GM18519 (cell line): ENCODE measurements at regions not wholly inside any gene's neighbourhood (a gene's known extent, or its start where the extent isn't known, plus 50 kb on each side); places are given as distances from the start of the nearest gene placed in this dataset.

Source experiments
- ATAC-seq: cut with Tn5 transposase; IDR thresholded peaks from one replicate; pipeline ENCODE4 v1.9.1; 2021; ENCODE audit warnings: mild to moderate bottlenecking, moderate library complexity; ENCODE audit not compliant: unreplicated experiment, low FRiP score

DNA sequence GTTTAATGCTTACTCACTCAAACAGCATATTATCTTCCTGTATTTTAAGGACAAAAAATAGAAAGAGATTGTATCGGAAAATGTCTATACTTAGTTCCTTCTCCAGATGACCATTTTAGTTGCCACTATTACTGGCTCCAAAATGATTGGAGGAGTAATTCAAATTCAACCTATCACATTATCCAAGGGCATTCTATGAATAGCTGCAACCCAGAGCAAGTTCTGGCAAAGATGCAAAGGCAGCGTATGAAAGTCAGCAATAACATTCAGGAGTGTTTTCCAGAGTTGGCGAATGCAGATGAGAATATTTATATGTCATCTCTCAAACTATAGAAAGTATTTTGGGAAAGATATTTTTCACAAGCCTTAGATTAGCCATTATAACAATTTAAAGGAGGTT lies 389.8 kb upstream of the ADGRL2 start:
- no peak for ATAC-seq

DNA sequence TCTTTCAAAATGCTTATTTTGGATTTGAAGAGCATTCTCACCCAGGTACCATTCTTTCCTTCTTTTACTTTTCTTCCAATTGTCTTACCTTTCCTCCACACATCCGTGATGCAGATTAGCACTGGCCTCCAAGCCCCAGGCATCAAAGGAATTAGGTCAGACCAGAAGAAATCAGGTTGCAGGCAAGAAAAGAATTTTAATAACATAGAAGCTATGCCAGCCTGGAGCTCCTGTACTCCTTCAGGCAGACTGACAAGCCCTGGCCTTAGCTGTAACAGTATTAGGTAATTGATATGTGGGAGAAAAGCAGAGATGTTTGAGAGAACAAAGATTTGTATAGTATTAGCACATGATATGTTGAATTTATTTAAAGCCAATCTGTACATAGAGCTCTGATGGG lies 390.4 kb upstream of the ADGRL2 start:
- no peak for ATAC-seq

DNA sequence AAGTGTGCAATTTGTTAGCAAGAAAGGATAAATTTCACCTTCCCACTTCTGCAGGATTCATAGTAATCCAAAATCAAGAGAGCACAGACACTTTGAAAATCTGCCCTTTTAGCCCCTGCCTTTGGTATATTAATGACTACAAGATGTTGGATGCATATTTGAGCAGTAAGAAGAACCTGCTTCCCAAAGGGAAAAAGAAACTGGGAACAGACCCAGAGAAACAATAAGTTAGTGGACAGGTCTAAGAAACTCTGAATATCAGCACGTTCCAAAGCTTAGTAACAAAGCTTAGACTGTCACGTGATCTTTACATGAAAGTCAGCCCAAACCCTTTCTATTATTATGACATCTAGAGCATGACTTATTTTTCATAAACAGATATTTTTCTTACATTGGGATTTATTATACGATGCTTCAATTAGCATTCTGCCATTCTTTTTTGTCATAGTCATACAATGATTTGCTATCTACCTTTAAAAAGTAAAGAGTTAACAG lies 390.9 kb upstream of the ADGRL2 start:
- ATAC-seq = no peak

DNA sequence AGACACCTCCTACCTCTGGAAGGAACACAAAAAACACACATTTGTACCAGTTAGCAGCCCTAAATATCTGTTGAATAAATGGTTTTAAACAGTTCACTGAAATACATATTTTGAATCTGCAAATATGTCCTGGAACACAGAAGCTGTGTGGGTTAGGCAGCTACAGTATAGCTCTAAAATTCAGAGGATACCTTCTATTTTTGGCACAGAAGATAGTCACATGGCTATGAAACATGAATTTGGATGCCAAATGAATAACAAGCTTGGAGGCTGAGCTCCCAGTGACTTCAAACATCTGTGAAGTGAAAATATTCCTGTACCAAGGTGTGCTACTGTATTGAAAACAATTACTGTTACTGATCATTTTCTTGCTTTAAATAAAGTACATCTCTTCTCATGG lies 391.5 kb upstream of the ADGRL2 start:
- no peak for ATAC-seq

DNA sequence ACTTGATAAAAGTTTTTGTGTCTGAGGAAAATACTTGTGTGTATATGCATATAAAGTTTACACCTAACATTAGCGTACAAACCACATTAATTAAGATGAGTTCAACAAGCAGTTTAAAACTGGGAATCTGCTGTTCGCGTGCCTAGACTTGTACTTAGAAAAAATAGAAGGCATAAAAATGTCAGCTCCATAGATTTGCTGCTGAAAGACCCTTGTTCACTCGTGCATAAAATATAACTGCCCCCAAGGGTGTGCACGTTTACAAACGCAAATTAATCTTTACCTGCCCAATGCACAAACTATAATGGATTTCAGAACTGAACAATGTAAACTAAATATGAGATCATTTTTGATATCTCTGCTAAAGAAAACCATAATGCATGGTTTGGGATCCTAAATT lies 392.3 kb upstream of the ADGRL2 start:
- no peak for ATAC-seq

DNA sequence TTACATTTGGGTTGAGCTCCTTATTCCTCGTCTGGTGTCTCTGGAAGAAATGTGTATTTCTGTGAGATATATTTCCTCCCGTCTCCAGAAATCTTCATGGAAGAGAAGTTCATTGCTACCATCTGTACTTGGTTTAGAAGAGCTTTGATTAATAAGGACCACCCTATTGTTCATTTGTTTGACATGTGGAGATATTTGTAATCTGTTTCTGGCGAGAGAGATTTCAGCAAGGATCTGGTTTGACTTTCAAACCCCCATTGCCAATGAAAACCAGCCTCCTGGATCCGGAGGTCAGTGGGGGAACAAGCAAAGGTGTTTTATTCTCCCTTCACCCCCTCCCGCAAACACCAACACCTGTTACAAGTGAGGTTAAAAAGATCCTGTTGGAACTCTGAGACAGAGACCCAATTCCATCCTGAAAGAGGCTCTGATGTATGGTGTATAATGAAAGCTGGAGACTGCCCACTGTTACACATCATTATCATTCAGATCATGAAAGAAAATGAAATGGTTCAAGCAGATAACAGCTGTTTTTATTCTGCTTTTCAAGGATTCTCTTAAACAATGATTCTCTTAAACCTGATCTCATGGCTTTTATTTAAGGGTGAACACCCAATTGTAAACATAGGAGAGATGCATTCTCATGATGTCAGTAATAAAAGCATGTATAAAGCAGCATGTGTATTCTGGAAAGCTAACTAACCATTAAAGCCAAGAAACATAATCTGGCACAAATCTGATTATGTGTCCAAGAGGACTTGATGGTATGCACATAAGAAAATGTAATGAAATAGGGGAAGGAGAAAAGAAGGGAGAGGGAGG lies 393.5 kb upstream of the ADGRL2 start:
- no peak for ATAC-seq

DNA sequence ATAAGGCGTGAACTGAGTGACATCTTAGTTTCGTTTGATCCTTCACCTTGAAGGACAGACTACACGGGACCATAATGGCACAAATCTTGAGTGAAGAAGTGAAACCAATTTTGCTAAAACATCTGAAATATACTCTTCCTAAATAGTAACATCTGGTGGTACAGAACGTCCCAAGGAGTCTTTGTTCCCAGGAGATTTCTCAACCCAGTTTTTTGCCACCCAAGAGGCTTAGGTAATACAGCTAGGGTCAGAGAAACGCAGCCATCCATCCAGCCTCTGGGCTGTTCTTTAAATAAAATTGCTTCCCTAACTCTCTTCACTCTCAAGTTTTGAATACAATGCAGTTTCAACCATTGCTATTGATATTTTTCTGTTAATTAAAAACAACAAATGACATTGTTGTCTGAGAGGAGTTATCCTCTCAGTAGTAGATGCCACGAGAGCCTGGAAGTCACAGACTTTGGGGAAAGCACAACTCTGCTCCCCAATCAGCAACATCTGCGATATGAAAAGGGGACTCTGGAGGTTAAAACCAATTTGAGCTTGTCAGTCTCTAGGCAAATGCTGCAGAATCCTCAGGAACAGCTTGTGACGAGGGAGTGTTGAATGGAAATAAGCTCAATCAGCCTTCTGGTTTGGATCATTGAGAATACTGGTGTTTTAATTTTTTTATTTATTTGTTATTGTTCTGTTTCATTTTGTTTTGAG lies 394.3 kb upstream of the ADGRL2 start:
- ATAC-seq = no peak

DNA sequence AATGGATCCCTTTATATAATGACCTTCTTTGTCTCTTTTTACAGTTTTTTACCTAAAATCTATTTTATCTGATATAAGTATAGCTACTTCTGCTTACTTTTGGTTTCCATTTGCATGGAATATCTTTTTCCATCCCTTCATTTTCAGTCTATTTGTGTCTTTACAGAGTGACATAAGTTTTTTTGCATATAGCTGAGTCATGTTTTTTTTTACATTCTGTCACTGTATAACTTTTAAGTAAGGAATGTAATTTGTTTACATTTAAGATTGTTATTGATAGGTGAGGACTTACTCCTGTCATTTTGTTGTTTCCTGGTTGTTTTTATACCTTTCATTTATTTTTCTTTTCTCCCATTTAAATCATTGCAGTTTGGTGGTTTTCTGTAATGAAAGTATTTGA lies 402.7 kb upstream of the ADGRL2 start:
- no peak for ATAC-seq

DNA sequence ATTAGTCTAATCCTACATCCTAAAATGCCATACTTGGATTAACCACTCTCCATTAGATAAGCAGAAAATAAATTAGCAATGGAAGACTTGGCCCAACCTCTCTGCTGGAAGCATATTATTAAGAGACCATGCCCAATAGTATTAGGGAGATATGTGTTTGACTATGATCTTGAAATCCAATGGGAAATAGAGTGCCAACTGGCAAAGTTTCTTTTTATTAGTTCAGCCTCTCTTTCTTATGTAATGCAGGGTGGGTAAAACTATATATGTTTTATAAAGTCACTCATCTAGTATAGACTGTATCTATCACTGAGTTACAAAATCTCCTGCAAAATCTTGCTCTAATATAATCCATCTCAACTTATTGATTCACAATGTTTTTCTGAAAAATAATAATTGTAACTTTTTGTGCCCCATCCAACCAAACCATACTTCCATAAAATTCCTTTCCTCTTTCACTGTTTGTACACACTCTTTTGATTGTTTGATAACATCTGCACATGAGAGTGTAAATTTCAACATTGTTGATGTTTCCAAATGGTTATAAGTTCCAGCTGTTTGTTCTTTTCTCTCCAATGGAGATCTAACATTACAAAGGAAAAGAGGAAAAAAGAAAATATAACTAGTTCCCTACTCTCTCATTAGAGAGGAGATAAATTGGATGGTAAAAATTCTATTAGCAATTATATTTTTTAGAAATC lies 408.1 kb upstream of the ADGRL2 start:
- ATAC-seq = no peak

DNA sequence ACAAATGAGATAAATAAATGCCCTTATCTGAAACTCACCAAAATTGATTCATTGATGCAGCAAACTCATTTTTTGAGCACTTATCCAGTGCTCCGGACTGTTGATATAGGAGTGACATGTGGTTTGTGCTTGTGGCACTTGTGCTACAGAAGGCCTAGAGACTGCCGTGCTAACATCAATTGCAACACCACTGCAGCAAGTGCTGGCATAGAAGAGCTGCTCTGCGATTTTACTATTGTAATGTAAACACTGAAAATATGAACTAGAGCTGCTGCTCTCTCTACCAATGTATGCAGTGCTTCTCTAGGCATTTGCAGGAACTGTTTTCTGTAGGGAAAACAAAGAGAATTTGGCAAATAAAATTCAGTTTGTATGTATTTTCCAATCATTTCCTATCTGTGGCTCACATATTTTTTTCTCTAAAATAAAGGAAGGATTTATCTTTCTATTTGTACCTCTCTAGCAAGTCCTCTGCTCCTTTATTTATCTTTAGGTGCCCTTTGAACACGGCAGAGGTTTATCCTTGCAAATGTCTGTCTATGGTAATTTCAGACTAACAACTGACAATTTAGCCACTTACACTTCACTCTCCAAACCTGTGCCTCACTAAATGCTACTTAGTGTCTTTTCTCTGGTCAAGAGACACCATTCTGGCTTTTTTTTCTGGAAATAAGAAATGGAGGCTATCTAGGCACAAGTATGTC lies 409.5 kb upstream of the ADGRL2 start:
- no peak for ATAC-seq

DNA sequence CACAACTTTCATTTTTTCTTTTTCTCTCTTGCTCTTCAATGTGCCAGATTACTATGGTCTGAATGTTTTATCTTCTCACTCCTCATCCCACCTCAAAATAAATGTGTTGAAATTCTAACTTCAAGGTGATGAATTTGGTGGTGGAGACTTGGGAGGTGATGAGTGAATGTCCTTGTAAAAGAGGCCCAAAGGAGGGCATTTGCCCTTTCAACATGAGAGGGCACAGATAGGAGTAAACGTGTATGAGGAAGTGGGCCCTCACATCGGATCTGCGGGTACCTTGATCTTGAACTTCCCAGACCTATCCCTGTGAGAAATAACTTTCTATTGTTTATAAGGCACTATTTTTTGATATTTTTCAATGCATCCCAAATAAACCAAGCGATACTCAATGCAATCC lies 412.3 kb upstream of the ADGRL2 start:
- ATAC-seq = no peak

DNA sequence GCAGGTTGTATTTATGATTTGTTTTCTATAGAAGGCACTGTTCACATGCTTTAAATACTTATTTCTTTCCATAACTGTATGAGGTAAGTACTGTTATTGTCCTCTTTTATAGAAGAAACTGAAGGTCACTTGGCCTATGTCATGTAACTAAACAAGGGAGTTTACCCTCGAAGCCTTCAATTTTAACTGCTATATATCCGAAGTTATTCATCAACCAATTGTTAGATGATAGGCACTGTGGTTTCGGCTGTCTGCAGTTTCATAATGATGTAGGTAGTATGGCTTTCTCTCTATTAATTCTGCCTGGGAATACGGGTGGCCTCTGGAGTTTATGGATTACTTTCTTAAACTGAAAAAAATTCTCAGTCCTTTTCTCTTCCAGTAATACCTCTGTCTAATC lies 413.3 kb upstream of the ADGRL2 start:
- no peak for ATAC-seq

DNA sequence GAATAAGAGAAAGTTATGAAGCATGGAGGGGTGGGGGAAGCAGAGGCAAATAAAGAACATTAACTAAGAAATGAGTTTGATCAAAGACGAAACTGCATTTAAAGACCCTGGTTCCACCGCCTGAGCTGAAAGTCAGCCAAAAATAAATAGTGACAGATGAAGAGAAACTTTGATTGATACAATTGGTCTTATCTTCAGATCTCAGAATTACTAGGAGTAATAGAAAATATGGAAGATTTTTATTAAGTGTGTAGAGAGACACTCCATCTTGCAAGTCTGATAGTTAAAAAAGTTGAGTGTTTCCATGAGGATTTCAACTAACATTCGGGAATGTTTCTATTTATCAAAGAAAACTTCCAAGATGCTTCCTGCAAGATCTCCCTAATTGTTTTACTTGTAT lies 418.2 kb upstream of the ADGRL2 start:
- no peak for ATAC-seq

DNA sequence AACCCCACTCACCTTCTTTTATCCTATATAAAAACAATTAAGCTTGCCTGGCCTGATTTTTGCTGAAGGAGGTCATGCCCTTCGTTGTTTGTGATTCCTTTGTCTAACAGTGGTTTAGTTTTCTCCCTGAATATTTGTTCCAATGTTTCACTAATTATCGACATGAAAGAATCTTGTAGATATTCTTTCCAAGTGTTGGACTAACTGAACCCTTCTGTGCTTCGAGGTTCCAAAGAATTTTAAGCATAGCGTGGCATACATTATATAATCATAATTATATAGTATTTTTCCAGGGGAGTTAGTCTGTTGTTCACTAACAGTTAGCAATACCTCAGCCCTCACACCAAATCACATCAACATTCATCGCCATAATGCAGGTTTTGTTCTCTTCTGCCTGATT lies 418.9 kb upstream of the ADGRL2 start:
- no peak for ATAC-seq

DNA sequence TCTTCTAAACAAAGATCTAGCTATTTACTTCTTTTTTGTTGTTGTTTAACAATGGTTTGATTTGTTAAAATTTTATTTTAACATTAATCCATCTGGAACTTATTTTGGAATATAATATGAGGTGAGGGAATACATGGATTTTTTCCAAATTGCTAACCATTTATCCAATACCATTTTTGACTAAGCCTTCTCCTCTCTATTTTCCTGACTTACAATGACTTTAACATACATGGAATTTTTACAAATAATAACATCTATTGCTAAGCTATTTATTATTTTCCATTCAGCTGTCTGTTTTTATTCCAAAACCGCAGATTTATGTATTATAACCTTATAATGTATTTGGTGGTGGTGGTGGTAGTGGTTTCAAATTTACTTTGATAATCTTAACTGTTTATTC lies 420.3 kb upstream of the ADGRL2 start:
- no peak for ATAC-seq

DNA sequence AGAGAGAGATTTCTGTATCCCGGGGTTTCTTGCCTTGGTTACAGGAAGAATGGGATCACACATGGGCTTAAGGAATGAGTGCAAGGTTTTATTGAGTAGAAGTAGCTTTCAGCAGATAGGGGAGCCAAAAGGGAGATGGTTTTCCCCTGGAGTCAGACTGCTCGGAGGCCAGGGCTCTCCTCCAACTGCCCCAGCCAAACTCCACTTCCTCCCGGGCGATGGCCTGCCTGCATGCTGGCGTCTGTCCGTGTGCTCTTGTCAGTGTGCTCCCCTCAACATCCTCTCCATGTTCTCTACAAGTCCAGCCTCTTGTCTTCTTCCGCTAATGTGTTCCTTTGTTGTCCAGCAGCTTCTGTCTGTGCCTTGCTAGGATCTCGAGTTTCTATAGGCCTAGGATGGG lies 421.3 kb upstream of the ADGRL2 start:
- ATAC-seq = no peak

DNA sequence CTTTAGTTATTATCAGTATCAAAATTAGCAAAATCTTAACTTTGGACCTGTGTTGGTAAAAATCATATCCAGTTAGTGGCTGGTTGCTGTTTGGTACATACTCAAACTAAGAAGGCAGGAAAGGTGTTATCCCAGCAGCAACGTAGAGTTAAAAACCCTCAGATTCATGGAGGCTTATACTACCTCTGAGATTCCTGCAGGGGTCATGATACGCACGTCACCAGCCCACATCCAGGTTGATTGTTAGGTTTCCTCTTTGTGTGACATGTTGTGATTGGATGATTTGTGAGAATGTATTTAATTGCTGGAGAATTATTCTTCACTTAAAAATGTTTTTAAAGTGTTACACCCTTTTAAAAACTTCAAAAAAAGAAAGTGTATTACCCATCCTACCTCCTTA lies 423.3 kb upstream of the ADGRL2 start:
- no peak for ATAC-seq

DNA sequence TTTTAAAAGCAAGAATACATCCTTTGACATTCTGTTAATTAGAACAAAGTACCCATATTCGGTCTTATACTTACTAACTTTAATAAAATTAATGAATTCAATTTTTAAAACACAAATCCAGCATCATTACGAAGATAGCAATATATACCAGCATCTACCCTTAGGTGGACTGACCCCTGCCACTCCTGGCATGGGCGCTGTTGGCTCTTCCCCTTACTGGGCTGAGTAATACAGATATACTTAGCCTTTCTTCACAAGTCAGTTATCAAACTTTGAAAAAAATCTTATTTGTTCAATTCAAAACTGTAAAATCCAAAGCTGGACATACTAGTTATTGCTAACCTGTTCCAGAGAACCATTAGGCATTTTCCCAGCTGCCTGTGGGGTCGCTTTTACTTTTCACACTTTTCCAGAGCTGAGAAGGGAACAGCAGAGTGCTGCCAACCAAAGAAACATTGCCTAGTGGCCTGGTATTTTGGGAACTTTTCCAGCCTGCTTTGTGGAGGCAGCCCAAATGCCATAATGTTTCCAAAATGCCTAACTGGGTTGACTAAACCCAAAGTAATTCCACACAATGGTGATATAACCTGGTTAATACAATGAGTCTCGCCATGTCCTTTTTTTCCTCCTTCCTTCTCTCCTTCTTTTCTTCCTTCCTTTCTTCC lies 424.7 kb upstream of the ADGRL2 start:
- ATAC-seq = no peak

DNA sequence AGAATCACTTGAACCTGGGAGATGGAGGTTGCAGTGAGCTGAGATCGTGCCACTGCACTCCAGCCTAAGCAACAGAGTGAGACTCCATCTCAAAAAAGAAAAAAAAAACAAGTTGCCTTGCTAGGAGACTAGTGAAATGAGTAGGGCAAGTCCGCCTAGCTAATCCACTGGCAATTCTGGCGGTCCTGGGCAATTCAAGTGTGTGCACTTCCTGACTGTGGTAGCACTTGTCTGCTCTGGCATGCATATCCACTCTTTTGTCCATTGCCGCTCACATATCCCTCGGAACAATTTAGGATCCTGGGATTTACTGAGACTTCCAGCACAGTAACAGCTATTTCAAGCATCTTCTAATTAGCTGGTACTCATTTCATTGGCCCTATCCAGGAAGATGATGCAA lies 426.3 kb upstream of the ADGRL2 start:
- ATAC-seq = no peak

DNA sequence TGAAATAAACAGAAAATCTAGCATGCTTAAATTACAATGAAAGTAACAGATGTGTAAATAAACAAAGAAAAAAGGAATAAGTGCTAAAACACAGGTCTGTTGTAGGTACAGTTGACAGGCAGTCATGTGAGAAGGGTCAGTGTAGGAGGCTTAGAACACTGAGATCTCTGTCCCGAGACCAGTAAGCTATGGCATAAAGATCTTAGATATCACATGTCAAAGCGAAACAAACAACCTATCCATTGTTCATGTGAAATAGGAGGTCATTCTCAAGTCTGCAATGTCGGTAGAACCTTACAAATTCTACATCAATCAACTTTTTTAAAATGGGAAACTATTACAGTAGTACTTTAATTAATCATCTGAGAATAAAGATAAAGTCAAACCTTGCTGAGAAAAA lies 428.9 kb upstream of the ADGRL2 start:
- ATAC-seq = no peak
